Left lung (tissue), 4 donors: ENCODE measurements at regions not wholly inside any gene's neighbourhood (a gene's known extent, or its start where the extent isn't known, plus 50 kb on each side); places are given as distances from the start of the nearest gene placed in this dataset.

ENCODE experiments used
- ATAC-seq: fragments of 200-7000 bp; cut with Tn5 transposase; one replicate; pipeline ENCODE4 v1.9.1; 2020; ENCODE audit warnings: moderate library complexity
- DNase-seq, 4 donors: peaks; one replicate each; pipeline ENCODE4 v3.0.0-alpha.2; 2013 to 2020
- H3K27ac ChIP-seq, 2 donors: fragments of 200-600 bp; sonication (generic) in 1 of 2; one replicate each; pipeline versions ENCODE4 v1.5.0 to v1.8.0; 2020 to 2021
- H3K27me3 ChIP-seq, 2 donors: fragments of 200-600 bp; sonication (generic) in 1 of 2; one replicate each; pipeline versions ENCODE4 v1.5.0 to v1.8.0; 2020 to 2021
- H3K36me3 ChIP-seq, 2 donors: fragments of 200-600 bp; sonication (generic) in 1 of 2; one replicate each; pipeline versions ENCODE4 v1.5.0 to v1.8.0; 2020 to 2021
- H3K4me1 ChIP-seq, 2 donors: fragments of 200-600 bp; one replicate each; pipeline ENCODE4 v1.8.0; 2021
- H3K4me3 ChIP-seq, 2 donors: fragments of 200-600 bp; sonication (generic) in 1 of 2; one replicate each; pipeline versions ENCODE4 v1.5.0 to v1.8.0; 2020 to 2021; ENCODE audit warnings: mild to moderate bottlenecking in 1 of 2
- H3K9me3 ChIP-seq, 2 donors: fragments of 200-600 bp; sonication (generic) in 1 of 2; one replicate each; pipeline versions ENCODE4 v1.5.0 to v1.8.0; 2020 to 2021
- intact Hi-C, 2 donors: fragments of 100-400 bp; cut with DNase I; formaldehyde crosslinking; loops; one replicate each; pipeline versions ENCODE4 v1.11.2 to v1.14.2; 2022
- TF ChIP-seq, protein P1 (sequence below), 2 donors: fragments of 200-600 bp; sonication (generic) in 1 of 2; IDR thresholded peaks; one replicate each; pipeline versions ENCODE4 v1.5.0 to v1.8.0; 2021; ENCODE audit warnings: antibody characterized with exemption in 2 of 2
- donor health status: DM: no; HTN: yes; CAD: no.
- donor health status: DM: no; HTN: no; CAD: no.

GRCh38 chr11:80603472-80603871, 1162.6 kb upstream of the TENM4 start:
- TF ChIP-seq, protein P1, sequence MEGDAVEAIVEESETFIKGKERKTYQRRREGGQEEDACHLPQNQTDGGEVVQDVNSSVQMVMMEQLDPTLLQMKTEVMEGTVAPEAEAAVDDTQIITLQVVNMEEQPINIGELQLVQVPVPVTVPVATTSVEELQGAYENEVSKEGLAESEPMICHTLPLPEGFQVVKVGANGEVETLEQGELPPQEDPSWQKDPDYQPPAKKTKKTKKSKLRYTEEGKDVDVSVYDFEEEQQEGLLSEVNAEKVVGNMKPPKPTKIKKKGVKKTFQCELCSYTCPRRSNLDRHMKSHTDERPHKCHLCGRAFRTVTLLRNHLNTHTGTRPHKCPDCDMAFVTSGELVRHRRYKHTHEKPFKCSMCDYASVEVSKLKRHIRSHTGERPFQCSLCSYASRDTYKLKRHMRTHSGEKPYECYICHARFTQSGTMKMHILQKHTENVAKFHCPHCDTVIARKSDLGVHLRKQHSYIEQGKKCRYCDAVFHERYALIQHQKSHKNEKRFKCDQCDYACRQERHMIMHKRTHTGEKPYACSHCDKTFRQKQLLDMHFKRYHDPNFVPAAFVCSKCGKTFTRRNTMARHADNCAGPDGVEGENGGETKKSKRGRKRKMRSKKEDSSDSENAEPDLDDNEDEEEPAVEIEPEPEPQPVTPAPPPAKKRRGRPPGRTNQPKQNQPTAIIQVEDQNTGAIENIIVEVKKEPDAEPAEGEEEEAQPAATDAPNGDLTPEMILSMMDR (IDR thresholded peaks at IDR 0.05) = no peak
- intact Hi-C loops = no loop called here
- ATAC-seq = no peak

DNA sequence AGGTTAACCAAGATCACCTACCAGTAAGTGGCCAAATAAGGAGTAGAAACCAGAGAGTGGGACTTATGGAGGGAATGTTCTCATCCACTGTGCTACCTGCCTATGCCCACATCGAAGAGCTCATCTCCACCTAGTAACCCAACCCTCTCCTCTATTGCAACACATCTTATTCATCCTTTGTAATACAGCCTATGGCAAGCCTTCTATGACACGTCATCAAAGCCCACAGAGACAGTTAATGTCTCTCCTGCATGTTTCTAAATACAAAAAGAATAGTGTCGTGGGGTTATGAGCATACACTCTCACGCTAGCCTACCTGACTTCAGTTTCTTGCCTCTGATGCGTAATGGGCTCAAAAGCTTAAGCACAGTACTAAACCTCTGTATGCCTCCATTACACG, 1158.1 kb upstream of the TENM4 start:
- H3K4me3 ChIP-seq = no peak overlapping the region
- TF ChIP-seq, protein P1 (IDR thresholded peaks at IDR 0.05) = no peak
- H3K4me1 ChIP-seq = no peaks in the 10 kb centered on the region
- no peaks in the 10 kb centered on the region for H3K27me3 ChIP-seq
- no peaks in the 10 kb centered on the region for H3K36me3 ChIP-seq
- intact Hi-C loops = no loop called here
- H3K27ac ChIP-seq = no peak overlapping the region
- ATAC-seq (no peak), DNase-seq (no peak)
- H3K9me3 ChIP-seq = no peaks in the 10 kb centered on the region

More at GRCh38 chr11:80603472-80603871, 1162.6 kb upstream of the TENM4 start:
- H3K36me3 ChIP-seq = no peaks in the 10 kb centered on the region
- no peaks in the 10 kb centered on the region for H3K27me3 ChIP-seq
- DNase-seq = no peak
- no peak overlapping the region for H3K27ac ChIP-seq
- no peaks in the 10 kb centered on the region for H3K9me3 ChIP-seq
- no peaks in the 10 kb centered on the region for H3K4me1 ChIP-seq
- no peak overlapping the region for H3K4me3 ChIP-seq

- Histone ChIP-seq H3K27me3 (no peaks in the 10 kb centered on the region), H3K4me3 (no peak overlapping the region), H3K4me1 (no peaks in the 10 kb centered on the region), H3K27ac (no peak overlapping the region), H3K9me3 (no peaks in the 10 kb centered on the region), H3K36me3 (no peaks in the 10 kb centered on the region)
- DNase-seq (no peak), ATAC-seq (no peak)
- TF ChIP-seq, protein P1 (IDR thresholded peaks at IDR 0.05) = no peak
- intact Hi-C loops = no loop called here
Measured at GRCh38 chr11:80596291-80596810, 1155.5 kb upstream of the TENM4 start.

DNA sequence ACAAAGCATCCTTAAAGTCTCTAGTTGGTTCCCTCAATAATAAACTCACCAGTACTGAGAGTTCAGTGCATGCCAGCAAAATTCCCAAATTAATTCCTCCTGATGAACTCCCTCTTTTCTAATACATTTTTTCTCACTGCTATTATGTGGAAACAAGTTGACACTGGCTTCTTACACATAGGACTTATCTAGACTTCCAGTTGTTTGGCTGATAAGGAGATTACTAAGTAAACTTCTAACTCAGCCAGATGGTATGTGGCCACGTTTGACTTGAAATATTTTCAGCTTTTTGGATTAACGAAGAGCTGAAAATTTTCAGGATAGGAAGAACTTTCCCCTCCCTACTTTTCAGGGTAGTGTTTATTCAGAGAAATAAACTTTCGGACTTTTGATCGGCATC, 1154.2 kb upstream of the TENM4 start:
- H3K4me1 ChIP-seq = no peaks in the 10 kb centered on the region
- TF ChIP-seq, protein P1 (IDR thresholded peaks at IDR 0.05) = no peak
- H3K27ac ChIP-seq = no peak overlapping the region
- H3K9me3 ChIP-seq = no peaks in the 10 kb centered on the region
- ATAC-seq (peak; percentile 94), DNase-seq (peak in 1 of 4 donors; percentile 20)
- intact Hi-C loops = no loop called here
- H3K36me3 ChIP-seq = no peaks in the 10 kb centered on the region
- no peaks in the 10 kb centered on the region for H3K27me3 ChIP-seq
- no peak overlapping the region for H3K4me3 ChIP-seq

- intact Hi-C loops = no loop called here
- TF ChIP-seq, protein P1 (IDR thresholded peaks at IDR 0.05) = no peak
- ATAC-seq = peak; percentile 66
- Histone ChIP-seq H3K4me1 (no peaks in the 10 kb centered on the region), H3K9me3 (no peaks in the 10 kb centered on the region), H3K27me3 (no peaks in the 10 kb centered on the region), H3K27ac (no peak overlapping the region), H3K4me3 (no peak overlapping the region), H3K36me3 (no peaks in the 10 kb centered on the region)
- no peak for DNase-seq
Measured at GRCh38 chr11:80593648-80594374, 1153.0 kb upstream of the TENM4 start.
